H9 (cell line): ENCODE measurements at regions not wholly inside any gene's neighbourhood (a gene's known extent, or its start where the extent isn't known, plus 50 kb on each side); places are given as distances from the start of the nearest gene placed in this dataset.

Experiments used
- DNase-seq: peaks from one replicate; pipeline ENCODE4 v3.0.0-alpha.2; 2017
- H2AFZ ChIP-seq: one replicate; pipeline ENCODE4 v1.6.1; 2013; ENCODE audit warnings: mild to moderate bottlenecking, low read length, control low read depth, moderate library complexity
- H2AK5ac ChIP-seq: 2 replicates; pipeline ENCODE4 v1.6.1; 2013; ENCODE audit warnings: low read length, control low read depth, mixed read lengths; ENCODE audit not compliant: insufficient read length
- H2BK120ac ChIP-seq: one replicate; pipeline ENCODE4 v1.6.1; 2013; ENCODE audit warnings: low read depth, mild to moderate bottlenecking, low read length, control low read depth, inconsistent platforms; ENCODE audit not compliant: poor library complexity, severe bottlenecking
- H2BK12ac ChIP-seq: 2 replicates; pipeline ENCODE4 v1.6.1; 2013; ENCODE audit warnings: low read length, control low read depth, mixed read lengths, low read depth; ENCODE audit not compliant: insufficient read length
- H2BK15ac ChIP-seq: 2 replicates; pipeline ENCODE4 v1.6.1; 2013; ENCODE audit warnings: low read depth, low read length, control low read depth
- H2BK20ac ChIP-seq: one replicate; pipeline ENCODE4 v1.6.1; 2013; ENCODE audit warnings: low read depth, mild to moderate bottlenecking, low read length, control low read depth, inconsistent platforms; ENCODE audit not compliant: poor library complexity, severe bottlenecking
- H2BK5ac ChIP-seq: 2 replicates; pipeline ENCODE4 v1.6.1; 2013; ENCODE audit warnings: low read length, control low read depth, mixed read lengths; ENCODE audit not compliant: insufficient read length
- H3K14ac ChIP-seq: 2 replicates; pipeline ENCODE4 v1.6.1; 2013; ENCODE audit warnings: low read length, control low read depth; ENCODE audit not compliant: insufficient read depth
- H3K18ac ChIP-seq: 2 replicates; pipeline ENCODE4 v1.6.1; 2013; ENCODE audit warnings: low read depth, mild to moderate bottlenecking, mixed read lengths, low read length, control low read depth; ENCODE audit not compliant: insufficient read length
- H3K23ac ChIP-seq: 2 replicates; pipeline ENCODE4 v1.6.1; 2013; ENCODE audit warnings: low read length, control low read depth, mixed read lengths, low read depth; ENCODE audit not compliant: insufficient read length
- H3K23me2 ChIP-seq: 2 replicates; pipeline ENCODE4 v1.6.1; 2013; ENCODE audit warnings: low read depth, mild to moderate bottlenecking, mixed read lengths, low read length, control low read depth; ENCODE audit not compliant: insufficient read length, poor library complexity, severe bottlenecking
- H3K27ac ChIP-seq: 2 replicates; pipeline ENCODE4 v1.5.1; 2013; ENCODE audit warnings: low read length, control low read depth, mixed read lengths, low read depth; ENCODE audit not compliant: insufficient read length
- H3K27me3 ChIP-seq: 2 replicates; pipeline ENCODE4 v1.6.1; 2013; ENCODE audit warnings: low read length, control low read depth, inconsistent platforms; ENCODE audit not compliant: insufficient read depth
- H3K4ac ChIP-seq: 2 replicates; pipeline ENCODE4 v1.6.1; 2013; ENCODE audit warnings: low read depth, mild to moderate bottlenecking, control low read depth, inconsistent platforms, low read length, moderate library complexity
- H3K4me1 ChIP-seq: 2 replicates; pipeline ENCODE4 v1.6.1; 2013; ENCODE audit warnings: low read length, control low read depth, inconsistent platforms; ENCODE audit not compliant: insufficient read depth
- H3K4me2 ChIP-seq: 2 replicates; pipeline ENCODE4 v1.6.1; 2013; ENCODE audit warnings: low read length, control low read depth, mixed read lengths; ENCODE audit not compliant: insufficient read length, insufficient read depth
- H3K56ac ChIP-seq: 2 replicates; pipeline ENCODE4 v1.6.1; 2013; ENCODE audit warnings: low read depth, mild to moderate bottlenecking, mixed read lengths, low read length, control low read depth; ENCODE audit not compliant: insufficient read length
- H3K79me1 ChIP-seq: 2 replicates; pipeline ENCODE4 v1.6.1; 2013; ENCODE audit warnings: low read depth, mild to moderate bottlenecking, moderate library complexity, low read length, control low read depth, inconsistent platforms; ENCODE audit not compliant: insufficient read depth, poor library complexity, severe bottlenecking
- H3K79me2 ChIP-seq: 2 replicates; pipeline ENCODE4 v1.6.1; 2013; ENCODE audit warnings: low read length, control low read depth, inconsistent platforms; ENCODE audit not compliant: insufficient read depth
- H3K9ac ChIP-seq: 2 replicates; pipeline ENCODE4 v1.6.1; 2013; ENCODE audit warnings: low read length, control low read depth, mixed read lengths; ENCODE audit not compliant: insufficient read length; ENCODE audit errors: extremely low read depth
- H3K9me3 ChIP-seq: one replicate; pipeline ENCODE4 v1.6.1; 2013; ENCODE audit warnings: low read depth, low read length, inconsistent platforms; ENCODE audit not compliant: control insufficient read depth
- H3T11ph ChIP-seq: one replicate; pipeline ENCODE4 v1.6.1; 2013; ENCODE audit warnings: mild to moderate bottlenecking, low read length, control low read depth, inconsistent platforms
- H4K20me1 ChIP-seq: one replicate; pipeline ENCODE4 v1.6.1; 2013; ENCODE audit not compliant: control insufficient read depth, insufficient read length, insufficient read depth
- H4K5ac ChIP-seq: 2 replicates; pipeline ENCODE4 v1.6.1; 2013; ENCODE audit warnings: low read depth, mild to moderate bottlenecking, mixed read lengths, low read length, control low read depth; ENCODE audit not compliant: insufficient read length
- H4K8ac ChIP-seq: replicated peaks from 2 replicates; pipeline ENCODE4 v1.6.1; 2013; ENCODE audit warnings: low read length, control low read depth, mixed read lengths, low read depth; ENCODE audit not compliant: insufficient read length
- H4K91ac ChIP-seq: 2 replicates; pipeline ENCODE4 v1.6.1; 2013; ENCODE audit warnings: low read depth, mild to moderate bottlenecking, moderate library complexity, mixed read lengths, low read length, control low read depth; ENCODE audit not compliant: insufficient read length
- H3K27ac Mint-ChIP-seq, 3 experiments: 2 replicates in 2 of 3; 3 replicates in 1 of 3; pipeline ENCODE4 v1.8.0; 2020 to 2021; ENCODE audit warnings: mixed read lengths in 3 of 3, mild to moderate bottlenecking in 1 of 3, moderate library complexity in 1 of 3
- H3K27me3 Mint-ChIP-seq: 2 replicates; pipeline ENCODE4 v1.8.0; 2021; ENCODE audit warnings: low read depth, mild to moderate bottlenecking, moderate library complexity, mixed read lengths
- H3K36me3 Mint-ChIP-seq, 3 experiments: 2 replicates in 2 of 3; 3 replicates in 1 of 3; pipeline ENCODE4 v1.8.0; 2020 to 2021; ENCODE audit warnings: low read depth in 3 of 3, mixed read lengths in 3 of 3; ENCODE audit not compliant: insufficient read depth in 1 of 3
- H3K4me1 Mint-ChIP-seq, 2 experiments: 2 replicates each; pipeline ENCODE4 v1.8.0; 2020; ENCODE audit warnings: mixed read lengths in 2 of 2
- H3K4me3 Mint-ChIP-seq, 2 experiments: 2 replicates in 1 of 2; 3 replicates in 1 of 2; pipeline ENCODE4 v1.8.0; 2020 to 2021; ENCODE audit warnings: mild to moderate bottlenecking in 2 of 2, mixed read lengths in 2 of 2, moderate library complexity in 1 of 2
- H3K9me3 Mint-ChIP-seq, 2 experiments: 2 replicates in 1 of 2; 3 replicates in 1 of 2; pipeline ENCODE4 v1.8.0; 2020; ENCODE audit warnings: mild to moderate bottlenecking in 2 of 2, mixed read lengths in 2 of 2, moderate library complexity in 1 of 2
- CTCF ChIP-seq: fragments of 200-600 bp; sonication (generic); conservative IDR thresholded peaks from 3 replicates; pipeline ENCODE4 v1.8.0; 2021; ENCODE audit warnings: antibody characterized with exemption, mild to moderate bottlenecking
- WGBS: extraction: QIAGEN DNeasy Blood & Tissue Kit; methylation state at CpG from one replicate; pipeline ENCODE4 v1.1.7; 2013; ENCODE audit warnings: missing lambda C conversion rate, low lambda C conversion rate, mixed read lengths; ENCODE audit not compliant: insufficient read length; ENCODE audit errors: extremely low coverage; 5-methylcytosine and 5-hydroxymethylcytosine counted together

DNA sequence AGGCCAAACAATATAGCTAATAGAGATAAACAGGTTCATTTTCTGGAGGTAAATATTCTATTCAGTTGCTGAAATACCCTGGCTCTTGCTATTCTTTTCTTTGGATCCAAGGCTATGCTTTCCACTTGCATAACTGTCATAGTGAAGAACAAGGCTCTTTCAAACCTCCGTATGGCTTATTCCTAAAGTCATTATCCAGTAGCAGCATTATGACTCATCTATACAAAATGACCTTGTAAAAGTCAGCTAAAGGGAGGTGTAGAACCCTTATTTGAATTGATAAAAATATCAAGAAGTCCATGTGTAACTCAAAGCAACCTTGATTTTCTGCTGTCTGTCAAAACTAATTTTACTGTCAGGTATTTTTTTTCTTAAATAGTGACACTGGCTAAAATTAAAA is 447.8 kb downstream of the PLK2 start:
- Histone ChIP-seq H2AFZ (no peak overlapping the region), H2BK15ac (no peak overlapping the region), H4K8ac (no peak overlapping the region), H3K9ac (no peak overlapping the region), H3T11ph (no peak overlapping the region), H2AK5ac (no peak overlapping the region), H3K27me3 (no peaks in the 10 kb centered on the region), H4K20me1 (no peaks in the 10 kb centered on the region), H3K4ac (no peak overlapping the region), H3K23me2 (no peaks in the 10 kb centered on the region), H3K27ac (no peak overlapping the region), H2BK120ac (no peak overlapping the region), H2BK5ac (no peak overlapping the region), H4K5ac (no peak overlapping the region), H2BK12ac (no peak overlapping the region), H4K91ac (no peak overlapping the region), H2BK20ac (no peak overlapping the region), H3K79me1 (no peaks in the 10 kb centered on the region), H3K18ac (no peak overlapping the region), H3K9me3 (no peaks in the 10 kb centered on the region), H3K23ac (no peak overlapping the region), H3K4me1 (no peaks in the 10 kb centered on the region; the same call in 1 of the 2 replicates), H3K4me2 (no peak overlapping the region), H3K79me2 (no peaks in the 10 kb centered on the region), H3K56ac (no peak overlapping the region), H3K14ac (no peak overlapping the region)
- Mint-ChIP-seq H3K27me3 (no peaks in the 10 kb centered on the region), H3K36me3 (no peaks in the 10 kb centered on the region), H3K9me3 (no peaks in the 10 kb centered on the region), H3K4me3 (no peak overlapping the region), H3K4me1 (peaks cover 4% of the 10 kb centered on the region in 2 experiments; a peak in 3 of 4 replicates), H3K27ac (no peak overlapping the region)
- no peak for DNase-seq
- TF ChIP-seq CTCF, result no peak
- WGBS, result no CpG with 5 or more reads among the region's 1 CpG
